ENCODE measurements at regions not wholly inside any gene's neighbourhood (a gene's known extent, or its start where the extent isn't known, plus 50 kb on each side); places are given as distances from the start of the nearest gene placed in this dataset.
"Not testable (repeated sequence)": the region's sequence is repeated elsewhere in the genome, so short reads cannot be mapped to it uniquely, and the experiment has no call there.

- no peak for DNase-seq (ENCODE audit: low read depth)
Observed at GRCh38 chr19:37303591-37304171, 67.2 kb upstream of the ZNF527 start.

DNA sequence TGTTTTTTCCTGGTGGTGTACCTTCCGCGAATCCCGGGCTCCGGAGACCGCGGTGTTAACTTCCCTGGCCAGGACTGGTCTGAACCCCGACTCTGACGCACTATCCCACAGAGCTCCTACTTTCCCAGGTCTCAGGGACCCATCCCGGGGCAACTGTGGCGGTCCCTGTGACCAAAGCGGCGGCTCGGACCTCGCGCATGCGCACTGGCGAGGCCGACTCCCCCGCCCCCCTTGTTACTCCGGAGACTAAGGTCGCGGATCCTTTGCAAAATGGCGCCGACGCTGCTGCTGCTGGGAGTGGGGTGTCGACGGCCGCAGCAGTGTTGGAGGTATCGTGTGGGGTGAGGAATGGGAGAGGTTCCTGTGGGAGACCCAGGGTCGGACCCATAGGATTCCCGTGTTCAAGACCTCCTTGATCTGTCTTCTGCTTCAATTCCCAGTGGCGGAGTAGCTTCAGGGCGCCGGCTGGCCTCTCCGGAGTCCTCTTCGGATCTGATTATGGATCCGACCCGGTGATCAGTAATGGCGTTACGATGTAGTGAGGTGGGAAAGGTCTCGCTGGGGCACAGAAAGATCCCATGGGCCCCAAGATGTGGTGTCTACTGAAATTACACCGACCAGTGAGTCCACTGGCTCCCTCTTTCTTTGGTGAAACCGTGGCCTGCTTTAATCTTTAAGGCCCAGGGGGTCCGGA is 66.6 kb upstream of the ZNF527 start:
- DNase-seq (ENCODE audit: low read depth): no peak

DNA sequence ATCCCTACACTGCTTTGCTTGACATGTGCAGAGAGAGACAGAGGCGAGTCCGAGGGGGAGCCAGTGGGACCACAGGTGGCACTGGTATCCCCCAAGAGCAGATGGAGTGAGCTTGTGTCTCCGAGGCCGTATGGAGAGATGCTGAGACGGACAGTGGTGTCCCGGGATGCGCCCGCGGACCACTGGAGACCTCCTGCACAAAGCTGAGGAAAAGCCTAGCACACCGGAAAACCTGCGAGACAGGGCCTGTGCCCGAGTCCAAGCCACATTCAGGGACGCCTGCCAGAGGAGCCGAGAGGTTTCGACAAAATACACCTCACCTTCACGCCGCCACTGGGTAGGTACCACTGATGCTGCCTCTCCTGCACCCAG is 66.0 kb upstream of the ZNF527 start:
- no peak for DNase-seq (ENCODE audit: low read depth)

GRCh38 chr19:37306383-37306963 is 64.4 kb upstream of the ZNF527 start:
- no peak for DNase-seq (ENCODE audit: low read depth)

GRCh38 chr19:37309834-37310575 is 60.9 kb upstream of the ZNF527 start:
- DNase-seq (ENCODE audit: low read depth): no peak

DNA sequence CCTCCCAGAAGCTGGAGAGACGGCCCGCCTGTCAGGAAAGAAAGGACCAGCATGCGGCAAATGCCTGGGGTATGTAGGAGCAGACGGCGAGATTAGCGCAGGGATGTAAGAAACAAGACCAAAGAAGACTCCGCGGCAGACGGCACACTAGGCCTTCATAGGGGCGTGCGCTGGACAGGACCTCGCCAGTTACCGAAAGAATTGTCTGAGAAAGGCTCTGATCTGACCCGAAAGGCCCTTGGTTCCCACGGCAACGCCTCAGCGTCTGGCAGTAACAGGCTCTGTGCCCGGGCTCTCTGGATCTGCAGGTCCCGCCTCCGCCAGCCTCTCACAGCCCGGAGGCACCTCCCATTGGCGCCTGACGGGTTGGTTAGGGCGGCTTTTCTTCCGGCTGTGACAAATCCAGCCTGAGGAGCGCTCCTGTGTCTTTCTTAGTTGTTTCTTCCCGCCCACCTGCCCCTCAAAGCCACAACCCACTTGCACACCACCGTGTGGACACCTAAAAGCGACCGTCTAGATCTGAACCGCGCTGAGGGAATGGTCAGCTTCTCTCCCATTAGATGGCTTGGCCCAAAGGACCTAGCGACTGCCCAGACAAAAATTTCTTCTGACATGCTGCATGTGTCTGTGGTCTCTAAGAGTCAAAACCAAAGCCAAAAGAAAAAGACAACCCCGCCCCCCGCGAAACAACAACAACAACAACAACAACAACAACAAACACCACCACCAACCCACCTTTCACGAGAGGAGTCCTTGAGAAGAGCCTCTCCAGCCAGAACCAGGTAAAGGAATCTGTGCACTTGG is 58.2 kb upstream of the ZNF527 start:
- peak; percentile 41 for DNase-seq (ENCODE audit: low read depth)

DNA sequence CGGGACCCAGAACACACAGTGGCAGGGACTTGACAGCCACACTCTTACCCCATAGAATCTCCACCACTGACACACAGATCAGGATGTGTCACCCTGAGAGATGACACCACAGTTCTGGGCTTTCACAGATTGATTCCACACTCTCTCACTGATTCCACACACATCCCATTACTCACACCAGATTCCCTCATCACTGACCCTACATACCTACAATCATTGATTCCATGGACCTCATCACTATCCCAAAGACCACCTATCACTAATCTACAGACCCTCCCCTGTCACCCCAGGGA is 57.6 kb upstream of the ZNF527 start:
- DNase-seq (ENCODE audit: low read depth): no peak

DNA sequence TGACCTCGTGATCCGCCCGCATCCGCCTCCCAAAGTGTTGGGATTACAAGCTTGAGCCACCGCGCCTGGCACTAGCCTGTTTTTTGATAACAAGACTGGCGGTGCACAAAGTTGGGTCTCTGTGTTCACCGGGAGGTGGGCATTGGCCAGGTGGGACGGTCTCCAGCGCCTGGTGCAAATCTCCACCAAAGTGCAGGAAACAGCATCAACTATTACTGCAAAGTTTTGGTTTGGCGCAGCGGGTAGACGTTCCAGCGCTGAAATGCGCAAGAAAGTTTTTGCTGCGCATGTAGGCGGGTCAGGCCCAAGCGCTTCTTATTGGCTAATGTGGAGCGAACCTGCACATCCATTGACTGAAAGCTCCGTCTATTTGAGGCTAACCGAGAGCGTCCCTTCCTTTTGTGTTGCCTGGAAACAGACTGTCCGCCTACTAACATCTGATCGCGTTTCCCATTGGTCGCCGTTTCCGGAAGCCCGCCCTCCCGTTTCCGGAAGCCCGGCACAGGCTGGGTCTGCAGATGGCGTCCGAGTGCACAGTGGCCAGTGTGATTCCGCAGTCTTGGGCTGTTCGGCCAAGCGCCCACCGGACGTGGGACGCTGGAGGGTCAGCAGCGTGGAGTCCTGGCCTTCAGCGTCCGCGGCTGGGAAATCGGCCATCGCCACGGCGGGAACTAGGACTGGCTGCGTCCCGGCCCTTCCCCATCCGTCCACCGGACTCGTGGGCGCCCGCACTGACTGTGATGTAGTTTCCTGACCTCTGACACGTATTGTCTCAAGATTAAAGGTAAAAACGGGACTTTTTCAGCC is 53.3 kb upstream of the ZNF527 start:
- DNase-seq (ENCODE audit: low read depth): peak; percentile 100

- not testable (repeated sequence) for DNase-seq (ENCODE audit: low read depth)
Observed at GRCh38 chr19:37320988-37321387, 49.9 kb upstream of the ZNF527 start.
